Stimulated activated CD4-positive, alpha-beta T cell treated with anti-CD3 and anti-CD28 coated beads, Interleukin-15, amount 100 ng/mL, for 24 hours (primary cell): ENCODE measurements at regions not wholly inside any gene's neighbourhood (a gene's known extent, or its start where the extent isn't known, plus 50 kb on each side); places are given as distances from the start of the nearest gene placed in this dataset.
"Not testable (repeated sequence)": the region's sequence is repeated elsewhere in the genome, so short reads cannot be mapped to it uniquely, and the experiment has no call there.

Source experiments
- DNase-seq: peaks from one replicate; pipeline ENCODE4 v3.0.0-alpha.2; 2020

DNA sequence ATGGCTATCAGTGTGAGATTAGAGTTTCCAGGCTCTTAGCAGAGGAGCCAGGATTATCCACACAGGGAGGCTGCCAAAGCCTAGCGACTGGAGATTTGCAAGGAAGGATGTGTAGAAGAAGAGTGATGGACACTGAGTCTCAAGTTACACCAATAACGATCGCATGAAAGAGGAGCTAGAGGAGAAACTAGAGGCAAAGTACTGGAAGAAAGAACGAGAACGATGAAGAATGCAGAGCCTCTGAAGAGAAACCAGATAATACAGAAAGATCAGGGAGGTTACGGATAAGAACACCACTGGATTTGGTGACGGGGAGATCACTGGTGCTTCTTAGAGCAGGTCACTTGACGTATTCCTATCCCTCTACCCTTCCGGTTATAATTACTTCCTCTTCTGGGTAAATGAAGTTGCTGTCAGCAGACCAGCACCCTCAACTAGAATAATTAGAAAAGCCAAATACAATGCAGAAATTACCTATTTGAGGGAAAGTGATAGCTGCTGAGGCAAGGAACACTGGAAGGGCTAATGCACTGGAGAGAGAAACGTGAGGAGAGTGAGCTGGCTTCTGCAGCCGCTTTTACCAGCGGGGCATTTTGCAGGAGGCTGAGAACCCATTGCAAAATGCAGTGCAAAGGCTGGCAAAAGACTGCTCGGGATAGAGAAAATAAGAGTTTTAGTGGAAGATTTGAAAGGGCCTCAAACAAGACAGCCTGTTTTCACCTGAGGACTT lies 93.1 kb upstream of the HIF1A start:
- DNase-seq: no peak

DNA sequence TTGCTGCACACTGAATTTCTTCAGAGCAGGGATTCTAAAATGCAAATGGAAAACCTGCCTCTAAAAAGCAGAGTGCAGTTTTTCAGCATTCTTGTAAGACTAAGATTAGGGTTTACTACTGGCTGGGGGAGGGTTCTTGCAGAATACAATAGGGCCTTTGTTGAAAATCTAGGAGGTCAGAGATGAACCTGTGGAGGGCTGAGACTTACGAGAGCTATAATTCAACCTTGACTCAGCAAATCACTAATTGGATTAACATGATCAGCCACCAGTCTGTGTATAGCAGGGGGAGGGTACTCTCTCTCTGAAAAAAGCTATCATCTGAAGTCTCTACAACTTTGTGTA lies 92.6 kb upstream of the HIF1A start:
- no peak for DNase-seq

DNA sequence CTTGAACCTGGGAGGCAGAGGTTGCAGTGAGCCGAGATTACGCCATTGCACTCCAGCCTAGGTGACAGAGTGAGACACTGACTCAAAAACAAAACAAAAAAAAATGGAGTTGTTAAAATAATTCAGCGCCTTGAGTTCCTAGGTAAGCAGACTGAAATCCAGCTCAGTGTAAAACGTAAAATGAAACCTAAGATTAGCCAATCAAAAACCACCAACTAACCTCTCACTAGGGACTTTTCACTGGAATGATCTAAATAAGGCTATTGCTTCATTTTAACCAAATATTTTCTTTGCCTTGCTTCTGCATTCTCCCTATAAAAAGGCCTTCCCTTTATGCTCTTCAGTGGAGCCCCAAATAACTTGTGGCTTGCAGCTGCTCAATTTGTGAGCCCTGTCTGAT lies 91.6 kb upstream of the HIF1A start:
- no peak for DNase-seq

DNA sequence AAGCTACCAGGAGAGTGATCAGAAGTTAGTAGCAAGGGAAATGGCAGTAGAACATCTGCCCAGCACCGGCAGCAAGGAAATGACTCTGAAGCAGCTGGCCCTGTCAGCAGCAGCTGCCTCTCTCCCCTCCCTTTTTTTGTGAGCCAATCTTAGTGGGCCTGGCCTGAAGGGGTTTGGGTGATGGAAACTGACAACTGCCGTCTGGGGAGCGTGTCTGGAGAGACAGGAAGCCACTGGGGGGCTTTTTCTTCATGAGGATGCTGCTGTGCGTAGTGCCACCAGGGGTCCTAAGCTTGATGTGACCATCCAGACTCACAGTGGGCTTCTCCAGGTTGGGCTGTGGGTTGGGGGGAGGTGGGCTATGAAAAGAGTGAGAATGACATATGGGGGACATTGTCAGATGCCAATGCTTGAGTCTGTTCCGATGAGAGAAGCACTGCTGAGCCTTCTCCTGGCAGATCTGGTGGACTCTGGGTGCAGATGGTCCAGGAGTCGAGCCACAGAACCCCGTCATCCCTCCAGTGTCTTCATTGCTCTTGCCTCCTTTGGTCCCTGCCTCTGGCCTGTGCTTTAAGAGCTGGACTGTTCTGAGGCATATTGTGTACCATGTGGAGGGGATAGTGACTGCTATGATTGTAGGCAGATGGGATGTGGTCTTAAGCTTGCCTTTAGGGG lies 87.6 kb upstream of the HIF1A start:
- no peak for DNase-seq

DNA sequence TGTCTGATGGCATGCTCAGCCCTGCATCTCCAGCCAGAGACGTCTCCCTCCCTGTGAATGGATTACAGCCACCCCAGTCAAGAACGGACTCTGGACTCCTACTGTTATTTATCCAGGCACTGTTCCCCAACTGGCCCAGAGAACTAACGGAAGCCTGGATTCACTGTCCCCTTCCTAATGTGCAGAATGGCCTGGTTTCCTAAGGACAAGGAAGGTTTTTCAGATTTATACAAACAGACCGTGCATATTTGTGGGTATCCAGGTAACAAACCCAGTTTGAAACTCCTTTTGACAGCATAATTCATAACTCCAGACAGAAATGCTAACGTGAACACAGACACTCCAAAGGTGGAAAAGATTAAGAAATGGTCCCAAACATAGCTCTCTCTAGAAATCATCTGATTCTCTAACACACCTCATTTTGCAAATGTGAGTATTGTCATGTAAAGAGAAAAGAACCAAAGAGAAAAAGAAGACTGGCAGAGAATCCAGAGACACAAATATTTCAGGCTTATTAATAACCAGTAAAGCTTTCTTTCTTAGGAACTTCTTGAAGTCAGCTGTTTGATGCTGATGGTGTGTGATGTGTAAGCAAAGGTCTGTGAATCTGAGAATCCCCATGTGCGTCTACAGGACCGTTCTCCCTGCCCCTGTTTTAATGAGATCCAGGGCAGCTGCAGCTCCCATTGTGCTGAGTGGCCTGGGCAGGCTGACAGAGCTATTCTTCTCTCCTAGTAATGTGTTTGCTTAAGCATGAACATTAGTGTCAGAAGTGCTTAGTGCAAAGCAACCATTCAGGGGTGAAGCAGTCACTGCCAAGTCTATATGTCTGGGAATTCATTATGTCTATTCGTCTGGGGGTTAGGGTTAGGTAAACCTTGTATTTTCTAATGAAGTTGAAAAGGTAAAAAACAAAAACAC lies 86.8 kb upstream of the HIF1A start:
- DNase-seq: no peak

DNA sequence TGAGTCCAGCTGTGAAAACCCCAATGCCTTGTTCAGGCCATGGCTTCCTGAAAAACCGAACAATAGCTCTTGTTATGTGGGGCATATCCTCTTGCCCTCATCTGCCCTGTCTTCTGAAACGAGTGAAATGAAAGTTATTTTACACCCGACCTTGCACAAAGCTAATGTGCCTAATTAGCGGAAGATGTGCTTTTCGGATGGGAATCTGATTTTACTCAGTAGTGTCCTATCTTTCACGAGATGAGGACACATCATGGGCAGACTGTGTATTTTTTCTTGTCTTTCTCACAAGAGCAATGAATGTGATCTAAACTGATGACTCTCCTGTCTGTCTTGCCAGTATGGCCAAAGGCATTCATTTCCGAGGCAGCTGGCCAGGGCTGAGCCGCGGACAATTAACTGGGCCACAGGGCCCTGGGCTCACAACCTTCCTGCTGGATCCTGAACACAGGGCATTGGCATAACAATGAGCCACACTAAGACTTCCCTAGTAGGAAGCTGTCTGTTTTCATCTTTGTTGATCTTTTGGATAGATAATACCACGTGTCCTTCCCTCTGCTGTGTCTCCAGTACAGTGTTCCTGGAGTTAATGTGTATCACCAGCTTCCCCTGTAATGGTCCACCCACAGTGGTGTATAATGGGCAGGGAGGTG lies 86.0 kb upstream of the HIF1A start:
- DNase-seq: no peak

DNA sequence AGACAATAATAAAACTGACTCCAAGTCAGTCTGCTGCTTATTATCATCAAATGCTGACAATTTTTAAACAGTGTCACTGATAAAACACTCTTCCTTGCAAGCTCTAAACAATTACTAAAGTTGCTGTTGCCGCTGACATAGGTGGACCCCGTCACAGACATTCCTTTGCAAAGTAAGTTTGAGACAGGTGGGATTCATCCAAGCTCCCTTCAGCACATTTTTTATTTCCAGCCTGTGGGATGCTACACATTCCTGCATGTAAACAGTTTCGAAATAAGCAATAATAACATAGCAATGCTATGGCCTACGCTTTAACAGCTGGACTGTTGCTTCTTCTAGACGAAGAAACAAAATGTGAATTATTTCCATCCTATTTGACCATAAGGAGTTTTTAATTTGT lies 85.4 kb upstream of the HIF1A start:
- no peak for DNase-seq

DNA sequence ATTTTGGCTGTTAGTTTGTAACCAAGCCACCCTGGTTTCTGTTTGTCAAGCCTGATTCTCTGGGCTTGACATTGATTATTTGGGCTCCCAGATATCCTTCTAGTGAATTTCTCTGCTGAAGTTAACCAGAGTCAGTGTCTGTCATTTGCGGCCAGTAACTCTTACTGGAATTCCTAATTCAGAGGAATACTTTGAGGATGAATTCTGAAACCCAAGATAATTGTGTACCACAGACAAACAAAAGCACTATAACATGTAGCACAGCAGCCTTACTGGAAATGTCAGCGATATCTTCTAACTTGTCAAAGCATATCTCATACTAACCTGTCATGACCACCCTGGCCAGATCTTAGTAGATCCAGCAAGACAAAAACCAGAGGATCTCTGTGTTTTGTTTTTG lies 84.4 kb upstream of the HIF1A start:
- DNase-seq: no peak

DNA sequence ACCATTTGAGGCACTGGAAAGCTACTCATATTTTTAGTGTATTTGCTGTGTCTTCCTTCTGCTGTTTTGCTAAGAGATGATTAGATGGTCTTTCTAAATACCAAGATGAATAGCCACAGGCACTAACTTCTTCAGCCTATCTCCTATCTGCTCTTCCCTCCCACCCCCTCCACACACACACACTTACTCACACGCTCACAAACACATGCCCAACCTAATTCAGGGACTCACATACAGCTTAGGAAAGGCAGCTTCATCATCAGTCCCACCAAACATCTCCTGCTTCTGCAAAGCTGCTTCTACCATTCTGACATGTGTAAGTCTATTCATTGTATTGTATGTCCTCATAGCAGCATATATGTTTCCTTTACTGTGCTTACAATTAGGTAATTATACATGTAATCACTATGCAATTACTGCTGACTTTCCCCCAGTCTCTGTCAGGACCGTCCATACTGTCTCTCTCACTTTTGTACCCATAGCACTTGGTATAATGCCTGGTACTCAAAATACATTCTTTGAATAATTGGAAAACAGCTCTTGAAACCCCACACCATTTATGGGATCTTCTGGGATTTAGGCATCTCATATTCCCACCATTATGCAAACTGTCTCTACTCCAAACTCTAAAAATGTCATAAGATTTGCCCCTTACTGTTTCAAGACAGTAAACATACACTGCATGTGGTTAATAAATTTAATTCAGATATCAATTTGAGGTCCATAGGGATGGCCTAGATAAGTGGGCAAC lies 83.3 kb upstream of the HIF1A start:
- no peak for DNase-seq

DNA sequence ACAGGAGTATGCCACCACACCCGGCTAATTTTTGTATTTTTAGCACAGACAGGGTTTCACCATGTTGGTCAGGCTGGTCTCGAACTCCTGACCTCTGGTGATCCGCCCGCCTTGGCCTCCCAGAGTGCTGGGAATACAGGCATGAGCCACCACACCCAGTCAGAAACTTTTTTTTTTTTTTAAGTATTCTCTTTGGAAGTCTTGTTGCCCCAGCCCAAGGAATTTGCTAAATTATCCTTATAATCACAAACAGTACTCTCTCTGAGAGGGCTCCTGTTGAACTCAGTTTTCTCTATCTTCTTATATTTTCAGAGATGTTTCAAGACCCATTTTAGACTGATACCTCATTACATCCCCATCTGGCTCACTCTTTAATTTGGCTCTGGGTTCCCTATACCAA lies 82.3 kb upstream of the HIF1A start:
- not testable (repeated sequence) for DNase-seq

DNA sequence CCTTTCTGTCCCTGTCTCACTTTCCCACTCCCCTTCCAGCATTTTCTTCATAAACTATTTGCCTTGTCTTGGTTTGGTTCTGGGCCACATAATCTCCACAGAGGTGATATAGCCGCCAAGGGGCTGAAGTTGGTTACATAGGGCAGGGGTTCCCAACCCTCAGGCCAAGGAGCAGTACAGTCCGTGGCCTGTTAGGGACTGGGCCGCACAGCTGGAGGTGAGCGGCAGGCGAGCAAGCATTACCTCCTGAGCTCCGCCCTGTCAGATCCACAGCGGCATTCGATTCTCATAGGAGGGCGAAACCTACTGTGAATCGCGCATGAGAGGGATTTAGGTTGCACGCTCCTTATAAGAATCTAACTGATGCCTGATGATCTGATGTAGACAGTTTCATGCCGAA lies 80.6 kb upstream of the HIF1A start:
- DNase-seq: no peak

DNA sequence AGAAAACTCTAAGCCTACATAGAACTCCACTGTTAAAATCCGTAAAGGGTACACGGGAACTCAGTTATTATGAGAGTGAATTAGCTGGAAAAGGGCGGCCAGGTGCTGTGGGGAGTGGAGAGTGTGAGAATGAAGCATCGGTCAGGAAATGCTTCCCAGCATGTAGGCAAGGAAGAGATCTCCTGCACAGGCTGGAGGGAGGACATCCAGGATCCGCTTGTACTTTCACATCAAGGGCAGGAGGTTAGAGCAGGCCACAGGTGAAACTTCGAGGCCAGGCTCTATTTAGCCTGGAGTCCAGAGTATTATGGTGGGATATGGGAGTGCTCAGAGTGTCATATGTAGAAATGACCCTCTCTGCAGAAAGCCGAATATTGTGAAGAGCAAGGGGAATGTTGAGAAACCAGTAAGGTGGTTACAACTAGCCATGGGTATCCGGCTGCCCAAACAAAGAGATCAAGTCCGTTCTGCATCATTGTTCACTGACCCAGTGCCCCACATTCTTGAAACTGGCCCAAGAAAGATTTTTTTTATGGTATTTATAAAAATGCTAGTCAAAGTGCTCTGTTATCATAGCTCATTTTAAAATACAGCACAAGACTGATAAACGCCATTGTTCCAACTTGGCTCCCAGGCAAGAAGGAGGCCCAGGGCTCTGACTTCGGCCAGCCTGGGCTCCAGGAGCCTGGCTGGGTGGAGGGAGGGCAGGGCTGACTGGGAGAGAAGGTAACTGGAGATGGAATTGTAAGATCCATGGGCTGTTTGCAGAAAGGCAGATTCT lies 79.4 kb upstream of the HIF1A start:
- no peak for DNase-seq

DNA sequence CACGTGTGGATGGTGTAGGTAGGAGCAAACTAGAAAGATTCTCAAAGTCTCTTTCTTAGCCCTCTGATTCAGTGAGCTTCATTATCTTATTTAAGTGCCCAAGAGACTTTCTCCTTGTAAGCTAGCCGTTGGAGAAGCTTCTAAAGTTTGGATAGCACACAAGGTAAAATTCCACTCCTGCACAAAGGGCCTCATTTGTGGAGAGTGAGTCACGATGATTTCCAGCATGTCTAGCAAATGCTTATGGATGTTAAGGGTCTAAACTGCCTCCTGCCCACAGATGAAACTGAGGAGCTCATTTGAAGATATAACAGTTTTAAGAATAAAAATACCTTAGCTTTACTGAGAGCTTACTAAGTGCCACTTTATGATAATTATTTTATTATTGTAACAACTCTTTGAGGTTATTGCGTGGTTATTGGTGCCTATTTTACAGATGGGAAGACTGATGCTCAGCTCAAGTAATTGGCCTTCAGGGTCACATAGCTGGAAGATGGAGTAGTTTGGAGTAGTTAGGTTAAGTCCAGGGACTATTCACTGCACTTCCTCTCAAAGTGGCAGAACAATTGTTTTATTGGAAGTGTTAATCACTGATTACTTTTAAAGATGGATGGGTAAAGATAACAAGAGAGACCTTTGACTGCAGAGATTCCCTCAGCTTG lies 78.7 kb upstream of the HIF1A start:
- DNase-seq: no peak

DNA sequence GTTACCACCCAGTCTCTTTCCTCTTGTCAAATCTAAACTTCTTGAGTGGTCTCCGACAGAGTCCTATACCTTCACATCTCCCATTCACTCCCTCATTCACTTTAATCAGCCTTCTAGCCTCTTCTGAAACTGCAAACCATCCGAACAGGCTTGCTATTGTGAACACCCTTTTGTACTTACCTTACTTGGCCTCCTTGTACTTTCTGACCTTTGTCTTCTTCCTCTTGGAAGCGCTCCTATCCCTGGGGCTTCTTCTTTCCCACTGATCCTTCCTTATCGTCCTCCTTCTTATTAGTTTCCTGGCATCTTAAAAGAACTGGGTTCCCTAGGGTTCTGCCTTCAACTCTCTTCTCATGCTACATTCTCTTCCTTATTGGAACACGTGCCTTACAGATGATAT lies 76.9 kb upstream of the HIF1A start:
- no peak for DNase-seq

DNA sequence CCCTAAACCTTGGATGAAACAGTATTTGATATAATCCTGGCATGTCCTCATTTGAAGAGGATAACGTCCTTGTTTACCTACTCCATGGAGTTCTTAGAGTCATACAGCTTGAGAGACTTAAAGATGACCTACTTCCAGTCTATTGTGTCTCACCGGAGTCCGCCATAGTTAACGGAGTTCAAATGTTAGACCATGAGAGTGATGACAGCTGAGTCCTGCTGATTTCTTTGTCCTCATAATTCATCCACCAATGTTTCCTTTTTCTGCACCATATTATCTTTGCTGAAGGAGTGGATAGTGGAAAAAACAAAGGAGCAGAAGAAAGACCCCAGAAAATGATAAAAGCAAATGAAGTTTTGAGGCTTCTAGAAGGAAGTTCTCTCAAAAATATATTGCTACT lies 75.8 kb upstream of the HIF1A start:
- DNase-seq: no peak

DNA sequence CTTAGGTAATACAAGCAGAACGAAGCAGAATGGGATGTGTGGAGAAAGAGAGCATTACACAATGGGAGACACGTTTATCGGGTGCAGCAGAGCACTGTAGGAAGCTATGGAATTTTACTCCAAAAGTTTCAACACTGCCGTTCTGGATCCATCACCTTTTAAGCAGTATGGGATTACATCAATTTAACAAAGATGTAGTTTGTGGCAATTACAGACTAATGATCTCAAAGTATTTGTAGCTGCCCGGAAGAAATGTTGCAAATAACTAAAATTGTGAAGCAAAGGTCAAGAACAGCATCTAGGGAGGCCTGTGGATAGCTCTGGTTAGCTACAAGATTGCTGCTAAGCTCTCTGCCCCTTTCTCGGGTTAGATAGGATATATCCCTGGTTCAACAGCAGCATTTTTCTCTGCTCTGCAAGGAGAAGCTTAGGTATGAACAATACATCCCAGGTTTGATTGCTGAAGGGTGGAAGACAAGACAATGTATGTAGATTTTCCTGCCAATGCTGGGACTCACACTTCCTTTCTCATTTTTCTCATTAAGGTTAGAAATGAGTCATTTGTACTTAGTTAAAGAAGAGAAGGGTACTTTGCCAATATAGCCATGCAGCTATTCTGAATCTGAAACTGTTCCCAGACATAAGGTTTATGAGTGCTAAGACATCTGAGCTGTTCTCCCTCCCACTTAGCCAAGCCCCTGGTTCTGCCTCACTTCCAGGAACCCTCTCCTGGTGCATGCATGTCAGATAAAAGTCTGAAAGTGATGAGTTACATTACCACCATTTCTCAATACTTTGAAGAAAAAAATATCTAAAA lies 75.0 kb upstream of the HIF1A start:
- peak; percentile 76 for DNase-seq

DNA sequence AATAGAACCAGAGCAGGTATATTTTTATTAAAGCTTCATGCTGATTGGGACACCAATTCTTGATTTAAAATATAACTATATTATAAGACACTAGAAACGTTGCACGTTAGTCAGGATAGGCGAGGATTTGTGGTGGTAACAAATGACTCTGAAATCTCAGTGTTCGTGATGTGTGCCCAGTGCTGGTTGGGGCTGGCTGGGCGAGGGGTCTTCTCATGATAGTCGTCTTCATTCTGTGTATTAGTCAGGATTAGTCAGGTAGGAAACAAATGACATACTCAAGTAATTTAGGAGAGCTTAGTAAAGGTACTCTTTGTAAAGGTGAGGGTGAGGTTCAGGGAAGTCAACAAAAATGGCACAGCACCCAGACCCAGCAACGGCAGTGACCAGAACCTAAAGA lies 73.9 kb upstream of the HIF1A start:
- DNase-seq: peak; percentile 50

DNA sequence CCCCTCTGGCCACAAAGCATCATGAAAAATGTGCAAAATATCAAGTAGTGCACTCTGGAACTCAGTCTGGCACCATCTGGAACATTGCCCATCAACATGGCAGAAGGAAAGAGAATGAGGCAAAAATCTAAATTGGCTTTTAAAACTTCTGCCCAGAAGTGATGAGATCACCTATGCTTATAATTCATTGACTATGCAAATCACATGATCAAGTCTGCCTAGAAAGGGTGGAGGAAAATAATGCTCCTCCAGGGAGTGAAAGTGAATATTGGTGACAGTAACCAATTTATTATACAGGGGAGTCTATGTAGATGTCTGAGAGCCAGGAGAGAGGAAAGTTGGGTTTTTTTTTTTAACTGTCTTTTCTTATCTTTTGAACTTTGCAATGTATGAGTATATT lies 73.3 kb upstream of the HIF1A start:
- DNase-seq: no peak

DNA sequence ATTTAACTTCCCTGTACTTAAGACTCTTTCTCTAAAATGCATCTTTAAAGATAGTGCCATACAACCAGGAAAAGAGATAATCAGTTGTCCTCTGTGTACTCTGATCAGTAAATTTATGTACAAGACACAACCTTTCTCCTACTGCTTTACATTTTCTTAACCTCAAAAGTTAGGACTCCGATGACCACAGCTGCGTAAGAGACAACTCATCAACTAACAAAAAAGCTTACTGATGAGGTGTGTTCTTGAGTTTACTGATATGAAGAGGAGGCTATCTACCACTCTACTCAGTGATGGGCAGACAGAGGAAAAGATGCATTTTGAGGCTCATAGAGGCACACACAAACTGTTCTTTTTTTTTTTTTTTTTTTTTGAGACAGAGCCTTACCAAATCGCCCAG lies 71.4 kb upstream of the HIF1A start:
- no peak for DNase-seq

DNA sequence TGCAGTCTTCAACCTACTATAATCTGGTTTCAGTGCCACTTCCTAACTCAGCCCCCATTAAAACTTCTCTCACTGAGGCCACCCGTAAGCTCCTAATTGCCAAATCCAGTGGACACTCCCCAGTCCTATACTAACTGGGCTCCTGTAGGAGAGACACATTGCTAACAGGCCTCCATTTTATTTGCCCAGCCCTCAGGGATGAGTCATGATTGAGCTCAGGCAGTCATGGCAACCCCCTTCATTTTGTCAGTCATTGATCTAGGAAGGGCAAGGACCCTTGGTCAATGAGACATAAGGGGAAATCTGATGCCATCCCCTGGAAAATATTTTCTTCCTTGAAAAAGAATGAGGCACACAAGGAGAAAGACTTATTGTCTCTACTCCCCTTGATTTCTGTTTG lies 70.1 kb upstream of the HIF1A start:
- no peak for DNase-seq
